PC-9 (cell line): ENCODE measurements at regions not wholly inside any gene's neighbourhood (a gene's known extent, or its start where the extent isn't known, plus 50 kb on each side); places are given as distances from the start of the nearest gene placed in this dataset.
"Not testable (repeated sequence)": the region's sequence is repeated elsewhere in the genome, so short reads cannot be mapped to it uniquely, and the experiment has no call there.

ENCODE experiments used
- BruUV-seq: library from RNA; stranded (reverse); fragments of 400-500 nt; replicated peaks from 2 replicates; lab custom pipeline; 2021; lab: Mats Ljungman, UMichigan
- CTCF ChIA-PET: fragments of 300-600 bp; sonication (Branson Sonifier 250); formaldehyde crosslinking; loops from one replicate; lab custom pipeline; 2022; ENCODE audit warnings: antibody characterized with exemption; lab: Charles Lee
- POLR2A ChIA-PET: fragments of 300-600 bp; sonication (Branson Sonifier 250); formaldehyde crosslinking; loops from one replicate; lab custom pipeline; 2022; ENCODE audit warnings: antibody characterized with exemption; ENCODE audit not compliant: unreplicated experiment; lab: Charles Lee
- DNase-seq, 2 experiments: peaks; one replicate each; pipeline versions ENCODE4 v3.0.0 to v3.0.0-alpha.2; 2015 to 2022; ENCODE audit warnings: mixed read lengths in 1 of 2
- H2AFZ ChIP-seq: fragments of 200-600 bp; sonication (generic); 2 replicates; pipeline ENCODE4 v1.8.1; 2017; ENCODE audit warnings: antibody characterized with exemption
- H3F3A ChIP-seq: fragments of 200-600 bp; sonication (generic); 2 replicates; pipeline ENCODE4 v1.8.1; 2017; ENCODE audit warnings: antibody characterized with exemption, mild to moderate bottlenecking, low read depth; ENCODE audit not compliant: insufficient read depth
- H3K27ac ChIP-seq: fragments of 200-600 bp; sonication (generic); 2 replicates; pipeline ENCODE4 v1.6.1; 2016; ENCODE audit warnings: mixed run types
- H3K27me3 ChIP-seq: fragments of 200-600 bp; sonication (generic); 2 replicates; pipeline ENCODE4 v1.6.1; 2016; ENCODE audit warnings: low read depth, mixed run types; ENCODE audit not compliant: insufficient read depth
- H3K36me3 ChIP-seq: fragments of 200-600 bp; sonication (generic); 2 replicates; pipeline ENCODE4 v1.6.1; 2016; ENCODE audit warnings: low read depth, mixed run types
- H3K4me1 ChIP-seq: fragments of 200-600 bp; sonication (generic); replicated peaks from 2 replicates; pipeline ENCODE4 v1.6.1; 2016; ENCODE audit warnings: mixed run types; ENCODE audit not compliant: insufficient read depth
- H3K4me2 ChIP-seq: fragments of 200-600 bp; sonication (generic); 2 replicates; pipeline ENCODE4 v1.6.1; 2017; ENCODE audit warnings: mixed run types
- H3K4me3 ChIP-seq: fragments of 200-600 bp; sonication (generic); 2 replicates; pipeline ENCODE4 v1.6.1; 2016; ENCODE audit warnings: mixed run types
- H3K79me2 ChIP-seq: fragments of 200-600 bp; sonication (generic); 2 replicates; pipeline ENCODE4 v1.6.1; 2017; ENCODE audit warnings: low read depth, mixed run types
- H3K9me2 ChIP-seq: fragments of 200-600 bp; sonication (generic); 2 replicates; pipeline ENCODE4 v1.8.1; 2017; ENCODE audit warnings: mild to moderate bottlenecking; ENCODE audit not compliant: insufficient read depth
- H3K9me3 ChIP-seq: fragments of 200-600 bp; sonication (generic); 2 replicates; pipeline ENCODE4 v1.8.1; 2016; ENCODE audit warnings: low read depth; ENCODE audit not compliant: insufficient read depth
- H4K20me1 ChIP-seq: fragments of 200-600 bp; sonication (generic); 2 replicates; pipeline ENCODE4 v1.8.1; 2017; ENCODE audit not compliant: insufficient read depth
- EZH2 ChIP-seq: fragments of 200-600 bp; sonication (generic); IDR thresholded peaks from 2 replicates; pipeline ENCODE4 v1.8.0; 2017; ENCODE audit warnings: antibody characterized with exemption, low read depth
- intact Hi-C: fragments of 100-400 bp; cut with micrococcal nuclease; formaldehyde crosslinking; loops from one replicate; pipeline ENCODE4 v1.10.0; 2022; ENCODE audit not compliant: unreplicated experiment
- TF ChIP-seq, protein P1 (sequence below): fragments of 200-600 bp; sonication (generic); conservative IDR thresholded peaks from 2 replicates; pipeline ENCODE4 v1.6.1; 2017; ENCODE audit warnings: mixed run types, antibody characterized with exemption, mild to moderate bottlenecking, moderate library complexity

GRCh38 chr5:163894645-163895044, 389.2 kb downstream of the MAT2B start:
- Histone ChIP-seq H3K9me3 (no peaks in the 10 kb centered on the region), H3K79me2 (no peaks in the 10 kb centered on the region), H3K27me3 (no peaks in the 10 kb centered on the region), H3K36me3 (no peaks in the 10 kb centered on the region), H2AFZ (no peak overlapping the region), H4K20me1 (no peaks in the 10 kb centered on the region), H3K27ac (no peak overlapping the region), H3K4me1 (no peaks in the 10 kb centered on the region), H3F3A (no peaks in the 10 kb centered on the region), H3K9me2 (no peaks in the 10 kb centered on the region), H3K4me2 (no peak overlapping the region), H3K4me3 (no peak overlapping the region)
- TF ChIP-seq, protein P1, sequence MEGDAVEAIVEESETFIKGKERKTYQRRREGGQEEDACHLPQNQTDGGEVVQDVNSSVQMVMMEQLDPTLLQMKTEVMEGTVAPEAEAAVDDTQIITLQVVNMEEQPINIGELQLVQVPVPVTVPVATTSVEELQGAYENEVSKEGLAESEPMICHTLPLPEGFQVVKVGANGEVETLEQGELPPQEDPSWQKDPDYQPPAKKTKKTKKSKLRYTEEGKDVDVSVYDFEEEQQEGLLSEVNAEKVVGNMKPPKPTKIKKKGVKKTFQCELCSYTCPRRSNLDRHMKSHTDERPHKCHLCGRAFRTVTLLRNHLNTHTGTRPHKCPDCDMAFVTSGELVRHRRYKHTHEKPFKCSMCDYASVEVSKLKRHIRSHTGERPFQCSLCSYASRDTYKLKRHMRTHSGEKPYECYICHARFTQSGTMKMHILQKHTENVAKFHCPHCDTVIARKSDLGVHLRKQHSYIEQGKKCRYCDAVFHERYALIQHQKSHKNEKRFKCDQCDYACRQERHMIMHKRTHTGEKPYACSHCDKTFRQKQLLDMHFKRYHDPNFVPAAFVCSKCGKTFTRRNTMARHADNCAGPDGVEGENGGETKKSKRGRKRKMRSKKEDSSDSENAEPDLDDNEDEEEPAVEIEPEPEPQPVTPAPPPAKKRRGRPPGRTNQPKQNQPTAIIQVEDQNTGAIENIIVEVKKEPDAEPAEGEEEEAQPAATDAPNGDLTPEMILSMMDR, result no peak
- no peak for TF ChIP-seq EZH2
- ChIA-PET POLR2A (no interaction called here), CTCF (no interaction called here)
- intact Hi-C loops, result no loop called here
- BruUV-seq, result no TSS peak
- DNase-seq, result no peak

GRCh38 chr5:163898873-163899272, 393.5 kb downstream of the MAT2B start:
- Histone ChIP-seq H4K20me1 (no peaks in the 10 kb centered on the region), H3K79me2 (no peaks in the 10 kb centered on the region), H3K4me1 (no peaks in the 10 kb centered on the region), H3K27me3 (no peaks in the 10 kb centered on the region), H3K4me2 (no peak overlapping the region), H3K36me3 (no peaks in the 10 kb centered on the region), H3K27ac (no peak overlapping the region), H3K9me3 (no peaks in the 10 kb centered on the region), H3K9me2 (no peaks in the 10 kb centered on the region), H3K4me3 (no peak overlapping the region), H3F3A (no peaks in the 10 kb centered on the region), H2AFZ (no peak overlapping the region)
- intact Hi-C loops, result no loop called here
- DNase-seq, result no peak
- TF ChIP-seq EZH2, result no peak
- TF ChIP-seq, protein P1, result no peak
- BruUV-seq, result no TSS peak
- POLR2A ChIA-PET, result no interaction called here
- CTCF ChIA-PET, result no interaction called here

DNA sequence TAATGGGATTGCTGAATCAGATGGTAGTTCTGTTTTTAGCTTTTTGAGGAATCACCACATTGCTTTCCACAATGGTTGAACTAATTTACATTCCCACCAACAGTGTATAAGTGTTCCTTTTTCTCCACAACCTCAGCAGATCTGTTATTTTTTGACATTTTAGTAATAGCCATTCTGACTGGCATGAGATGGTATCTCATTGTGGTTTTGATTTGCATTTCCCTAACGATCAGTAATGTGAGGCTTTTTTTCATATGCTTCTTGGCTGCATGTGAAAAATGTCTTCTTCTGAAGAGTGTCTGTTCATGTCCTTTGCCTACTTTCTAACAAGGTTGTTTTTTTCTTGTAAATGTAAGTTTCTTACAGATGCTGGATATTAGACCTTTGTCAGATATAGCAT, 402.4 kb downstream of the MAT2B start:
- H3K79me2 ChIP-seq, H3K36me3 ChIP-seq, H3K4me3 ChIP-seq, H3K9me3 ChIP-seq, H3K27me3 ChIP-seq, CTCF ChIA-PET, H3K4me1 ChIP-seq, H2AFZ ChIP-seq, DNase-seq, POLR2A ChIA-PET, BruUV-seq, intact Hi-C loops, H3K9me2 ChIP-seq, H3K27ac ChIP-seq, H4K20me1 ChIP-seq, H3K4me2 ChIP-seq, H3F3A ChIP-seq: not testable (repeated sequence)

DNA sequence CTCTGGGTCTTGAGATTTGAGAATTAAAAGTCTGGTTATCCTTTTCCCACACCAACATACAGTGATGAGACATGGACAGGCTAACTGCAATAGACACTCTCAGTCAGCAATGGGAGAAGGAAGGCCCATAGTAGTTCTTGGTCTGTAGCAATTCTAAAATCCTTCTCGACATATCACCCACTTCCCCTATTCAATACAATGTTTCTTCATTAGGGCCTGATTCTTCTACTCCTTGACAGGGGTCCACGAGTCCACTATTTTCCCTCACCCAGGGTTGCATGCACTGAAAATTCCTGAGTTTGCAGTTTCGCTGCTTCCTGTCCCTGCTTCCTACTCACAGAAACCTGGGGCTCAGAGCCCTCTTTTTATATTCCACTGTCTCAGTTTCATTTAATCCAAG, 402.8 kb downstream of the MAT2B start:
- intact Hi-C loops, result no loop called here
- BruUV-seq, result no TSS peak
- Histone ChIP-seq H3K27ac (no peak overlapping the region), H3K4me2 (no peak overlapping the region), H3K36me3 (no peaks in the 10 kb centered on the region), H3F3A (no peaks in the 10 kb centered on the region), H3K4me3 (no peak overlapping the region), H3K27me3 (no peaks in the 10 kb centered on the region), H3K79me2 (no peaks in the 10 kb centered on the region), H4K20me1 (no peaks in the 10 kb centered on the region), H3K9me3 (no peaks in the 10 kb centered on the region), H3K9me2 (no peaks in the 10 kb centered on the region), H2AFZ (no peak overlapping the region), H3K4me1 (no peaks in the 10 kb centered on the region)
- TF ChIP-seq, protein P1, result no peak
- no peak for TF ChIP-seq EZH2
- DNase-seq, result no peak
- ChIA-PET POLR2A (no interaction called here), CTCF (no interaction called here)
